ENCODE measurements at regions not wholly inside any gene's neighbourhood (a gene's known extent, or its start where the extent isn't known, plus 50 kb on each side); places are given as distances from the start of the nearest gene placed in this dataset.

DNA sequence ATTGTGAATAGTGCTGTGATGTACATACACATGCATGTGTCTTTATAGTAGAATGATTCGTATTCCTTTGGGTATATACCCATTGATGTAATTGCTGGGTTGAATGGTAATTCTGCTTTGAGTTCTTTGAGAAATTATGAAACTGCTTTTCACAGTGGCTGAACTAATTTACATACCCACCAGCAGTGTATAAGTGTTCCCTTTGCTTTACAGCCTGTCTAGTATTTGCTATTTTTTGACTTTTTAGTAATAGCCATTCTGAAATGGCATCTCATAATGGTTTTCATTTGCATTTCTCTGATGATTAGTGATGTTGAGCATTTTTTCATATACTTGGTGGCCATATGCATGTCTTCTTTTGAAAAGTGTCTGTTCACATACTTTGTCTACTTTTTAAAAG, 54.5 kb upstream of the FAM78B start:
- TF ChIP-seq MYC (IDR thresholded peaks at IDR 0.05; ENCODE audit: low read depth, low read length) (no peak), POLR2A (IDR thresholded peaks at IDR 0.05; ENCODE audit: low read depth, low read length) (no peak), POLR2AphosphoS5 (IDR thresholded peaks at IDR 0.05; ENCODE audit: insufficient read depth, low read depth, low read length) (no peak), EZH2 (IDR thresholded peaks at IDR 0.05; ENCODE audit: borderline replicate concordance, low read depth, low read length, severe bottlenecking) (no peak)
- TF ChIP-seq, protein P1, sequence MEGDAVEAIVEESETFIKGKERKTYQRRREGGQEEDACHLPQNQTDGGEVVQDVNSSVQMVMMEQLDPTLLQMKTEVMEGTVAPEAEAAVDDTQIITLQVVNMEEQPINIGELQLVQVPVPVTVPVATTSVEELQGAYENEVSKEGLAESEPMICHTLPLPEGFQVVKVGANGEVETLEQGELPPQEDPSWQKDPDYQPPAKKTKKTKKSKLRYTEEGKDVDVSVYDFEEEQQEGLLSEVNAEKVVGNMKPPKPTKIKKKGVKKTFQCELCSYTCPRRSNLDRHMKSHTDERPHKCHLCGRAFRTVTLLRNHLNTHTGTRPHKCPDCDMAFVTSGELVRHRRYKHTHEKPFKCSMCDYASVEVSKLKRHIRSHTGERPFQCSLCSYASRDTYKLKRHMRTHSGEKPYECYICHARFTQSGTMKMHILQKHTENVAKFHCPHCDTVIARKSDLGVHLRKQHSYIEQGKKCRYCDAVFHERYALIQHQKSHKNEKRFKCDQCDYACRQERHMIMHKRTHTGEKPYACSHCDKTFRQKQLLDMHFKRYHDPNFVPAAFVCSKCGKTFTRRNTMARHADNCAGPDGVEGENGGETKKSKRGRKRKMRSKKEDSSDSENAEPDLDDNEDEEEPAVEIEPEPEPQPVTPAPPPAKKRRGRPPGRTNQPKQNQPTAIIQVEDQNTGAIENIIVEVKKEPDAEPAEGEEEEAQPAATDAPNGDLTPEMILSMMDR (IDR thresholded peaks at IDR 0.05; ENCODE audit: extremely low read depth in 1 of 2, insufficient read depth in 1 of 2, low read depth in 1 of 2, low read length in 2 of 2) = no peak
- TF ChIP-seq, protein P2, sequence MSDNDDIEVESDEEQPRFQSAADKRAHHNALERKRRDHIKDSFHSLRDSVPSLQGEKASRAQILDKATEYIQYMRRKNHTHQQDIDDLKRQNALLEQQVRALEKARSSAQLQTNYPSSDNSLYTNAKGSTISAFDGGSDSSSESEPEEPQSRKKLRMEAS (IDR thresholded peaks at IDR 0.05; ENCODE audit: insufficient read depth, insufficient read length) = no peak

Measured in endothelial cell of umbilical vein (primary cell).